ENCODE measurements at regions not wholly inside any gene's neighbourhood (a gene's known extent, or its start where the extent isn't known, plus 50 kb on each side); places are given as distances from the start of the nearest gene placed in this dataset.
A peak's percentile ranks its signal among the peaks of the same experiment; 100 is the strongest.

GRCh38 chr2:76679025-76679396, 843.2 kb downstream of the LRRTM4 start:
- H3K36me3 ChIP-seq (replicated peaks; ENCODE audit: insufficient read depth, low read depth) = no peaks in the 10 kb centered on the region
- H3K27me3 ChIP-seq = no peaks in the 10 kb centered on the region
- no peaks in the 10 kb centered on the region for H4K20me1 ChIP-seq (ENCODE audit: insufficient read depth, poor library complexity, severe bottlenecking)
- TF ChIP-seq, protein P1, sequence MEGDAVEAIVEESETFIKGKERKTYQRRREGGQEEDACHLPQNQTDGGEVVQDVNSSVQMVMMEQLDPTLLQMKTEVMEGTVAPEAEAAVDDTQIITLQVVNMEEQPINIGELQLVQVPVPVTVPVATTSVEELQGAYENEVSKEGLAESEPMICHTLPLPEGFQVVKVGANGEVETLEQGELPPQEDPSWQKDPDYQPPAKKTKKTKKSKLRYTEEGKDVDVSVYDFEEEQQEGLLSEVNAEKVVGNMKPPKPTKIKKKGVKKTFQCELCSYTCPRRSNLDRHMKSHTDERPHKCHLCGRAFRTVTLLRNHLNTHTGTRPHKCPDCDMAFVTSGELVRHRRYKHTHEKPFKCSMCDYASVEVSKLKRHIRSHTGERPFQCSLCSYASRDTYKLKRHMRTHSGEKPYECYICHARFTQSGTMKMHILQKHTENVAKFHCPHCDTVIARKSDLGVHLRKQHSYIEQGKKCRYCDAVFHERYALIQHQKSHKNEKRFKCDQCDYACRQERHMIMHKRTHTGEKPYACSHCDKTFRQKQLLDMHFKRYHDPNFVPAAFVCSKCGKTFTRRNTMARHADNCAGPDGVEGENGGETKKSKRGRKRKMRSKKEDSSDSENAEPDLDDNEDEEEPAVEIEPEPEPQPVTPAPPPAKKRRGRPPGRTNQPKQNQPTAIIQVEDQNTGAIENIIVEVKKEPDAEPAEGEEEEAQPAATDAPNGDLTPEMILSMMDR (IDR thresholded peaks at IDR 0.05; ENCODE audit: poor library complexity) = no peak
- TF ChIP-seq EZH2phosphoT487 (IDR thresholded peaks at IDR 0.05; ENCODE audit: low read depth, severe bottlenecking, unreplicated experiment) (no peak), EZH2 (IDR thresholded peaks at IDR 0.05; ENCODE audit: borderline replicate concordance) (no peak)
- 27% methylated on average over 1 of the region's 1 CpG for WGBS (ENCODE audit: low lambda C conversion rate, missing lambda C conversion rate)
- no peak overlapping the region for H3K27ac ChIP-seq
- DNase-seq (ENCODE audit: low spot score) = no peak
- no peak overlapping the region for H3K4me3 ChIP-seq
- no peak overlapping the region for H2AFZ ChIP-seq
- H3K4me1 ChIP-seq (ENCODE audit: insufficient read depth) = no peaks in the 10 kb centered on the region
- H3K4me2 ChIP-seq = peak overlapping the region; percentile 12
- no peaks in the 10 kb centered on the region for H3K79me2 ChIP-seq
- no peaks in the 10 kb centered on the region for H3K9me3 ChIP-seq (ENCODE audit: low read depth)
- H3K9me2 ChIP-seq (replicated peaks; ENCODE audit: insufficient read depth) = no peaks in the 10 kb centered on the region

GRCh38 chr2:76678383-76679024, 843.7 kb downstream of the LRRTM4 start:
- Histone ChIP-seq H3K36me3 (replicated peaks; ENCODE audit: insufficient read depth, low read depth) (no peaks in the 10 kb centered on the region), H3K4me2 (peak overlapping the region; percentile 12), H3K27ac (no peak overlapping the region), H3K4me3 (no peak overlapping the region), H3K4me1 (ENCODE audit: insufficient read depth) (no peaks in the 10 kb centered on the region), H4K20me1 (ENCODE audit: insufficient read depth, poor library complexity, severe bottlenecking) (no peaks in the 10 kb centered on the region), H3K9me2 (replicated peaks; ENCODE audit: insufficient read depth) (no peaks in the 10 kb centered on the region), H3K79me2 (no peaks in the 10 kb centered on the region), H3K9me3 (ENCODE audit: low read depth) (no peaks in the 10 kb centered on the region), H2AFZ (no peak overlapping the region), H3K27me3 (no peaks in the 10 kb centered on the region)
- no peak for TF ChIP-seq EZH2phosphoT487 (IDR thresholded peaks at IDR 0.05; ENCODE audit: low read depth, severe bottlenecking, unreplicated experiment)
- no peak for TF ChIP-seq EZH2 (IDR thresholded peaks at IDR 0.05; ENCODE audit: borderline replicate concordance)
- TF ChIP-seq, protein P1 (IDR thresholded peaks at IDR 0.05; ENCODE audit: poor library complexity) = no peak
- 51% methylated on average over 3 of the region's 3 CpGs for WGBS (ENCODE audit: low lambda C conversion rate, missing lambda C conversion rate)
- no peak for DNase-seq (ENCODE audit: low spot score)

GRCh38 chr2:76675212-76675611, 847.0 kb downstream of the LRRTM4 start:
- TF ChIP-seq EZH2phosphoT487 (IDR thresholded peaks at IDR 0.05; ENCODE audit: low read depth, severe bottlenecking, unreplicated experiment) (no peak), EZH2 (IDR thresholded peaks at IDR 0.05; ENCODE audit: borderline replicate concordance) (no peak)
- TF ChIP-seq, protein P1 (IDR thresholded peaks at IDR 0.05; ENCODE audit: poor library complexity) = no peak
- H2AFZ ChIP-seq = no peak overlapping the region
- no peak overlapping the region for H3K4me2 ChIP-seq
- no peak overlapping the region for H3K4me3 ChIP-seq
- no peaks in the 10 kb centered on the region for H3K9me3 ChIP-seq (ENCODE audit: low read depth)
- H3K79me2 ChIP-seq = no peaks in the 10 kb centered on the region
- DNase-seq (ENCODE audit: low spot score) = no peak
- no peak overlapping the region for H3K27ac ChIP-seq
- no peaks in the 10 kb centered on the region for H3K27me3 ChIP-seq
- no peaks in the 10 kb centered on the region for H3K9me2 ChIP-seq (replicated peaks; ENCODE audit: insufficient read depth)
- no peaks in the 10 kb centered on the region for H4K20me1 ChIP-seq (ENCODE audit: insufficient read depth, poor library complexity, severe bottlenecking)
- no peaks in the 10 kb centered on the region for H3K36me3 ChIP-seq (replicated peaks; ENCODE audit: insufficient read depth, low read depth)
- no peaks in the 10 kb centered on the region for H3K4me1 ChIP-seq (ENCODE audit: insufficient read depth)

- H3K27ac ChIP-seq = no peak overlapping the region
- H3K27me3 ChIP-seq = no peaks in the 10 kb centered on the region
- H3K79me2 ChIP-seq = no peaks in the 10 kb centered on the region
- no peak for TF ChIP-seq EZH2phosphoT487 (IDR thresholded peaks at IDR 0.05; ENCODE audit: low read depth, severe bottlenecking, unreplicated experiment)
- TF ChIP-seq EZH2 (IDR thresholded peaks at IDR 0.05; ENCODE audit: borderline replicate concordance) = no peak
- TF ChIP-seq, protein P1 (IDR thresholded peaks at IDR 0.05; ENCODE audit: poor library complexity) = no peak
- no peaks in the 10 kb centered on the region for H3K9me3 ChIP-seq (ENCODE audit: low read depth)
- 87% methylated on average over 2 of the region's 2 CpGs for WGBS (ENCODE audit: low lambda C conversion rate, missing lambda C conversion rate)
- no peak overlapping the region for H3K4me2 ChIP-seq
- H3K36me3 ChIP-seq (replicated peaks; ENCODE audit: insufficient read depth, low read depth) = no peaks in the 10 kb centered on the region
- no peak overlapping the region for H2AFZ ChIP-seq
- no peaks in the 10 kb centered on the region for H3K9me2 ChIP-seq (replicated peaks; ENCODE audit: insufficient read depth)
- no peak overlapping the region for H3K4me3 ChIP-seq
- H4K20me1 ChIP-seq (ENCODE audit: insufficient read depth, poor library complexity, severe bottlenecking) = no peaks in the 10 kb centered on the region
- H3K4me1 ChIP-seq (ENCODE audit: insufficient read depth) = no peaks in the 10 kb centered on the region
- no peak for DNase-seq (ENCODE audit: low spot score)
These were observed 849.4 kb downstream of the LRRTM4 start for GRCh38 chr2:76672798-76673197.

Measured in hepatocyte (in vitro differentiated cells).